MCF 10A (cell line): ENCODE measurements at regions not wholly inside any gene's neighbourhood (a gene's known extent, or its start where the extent isn't known, plus 50 kb on each side); places are given as distances from the start of the nearest gene placed in this dataset.

Source experiments
- BruUV-seq: library from RNA; stranded (reverse); fragments of 400-500 nt; replicated peaks from 2 replicates; lab custom pipeline; 2021; lab: Mats Ljungman, UMichigan
- CTCF ChIA-PET: fragments of 300-600 bp; sonication (Branson Sonifier 250); formaldehyde crosslinking; extraction: SDS; loops from one replicate; lab custom pipeline; 2021; ENCODE audit warnings: antibody characterized with exemption, inconsistent platforms; lab: Yijun Ruan, JAX
- POLR2A ChIA-PET: fragments of 300-600, 350-650 bp; sonication (Branson Sonifier 250); formaldehyde crosslinking; extraction: SDS; loops from one replicate; lab custom pipeline; 2020; ENCODE audit warnings: antibody characterized with exemption, inconsistent platforms; lab: Yijun Ruan, JAX
- DNase-seq: peaks from one replicate; pipeline ENCODE4 v3.0.0-alpha.2; 2018; ENCODE audit not compliant: unreplicated experiment
- H3K27ac Mint-ChIP-seq: one replicate; pipeline ENCODE4 v1.8.0; 2022; ENCODE audit warnings: mild to moderate bottlenecking, low read depth, mixed read lengths; ENCODE audit not compliant: unreplicated experiment
- H3K27me3 Mint-ChIP-seq: one replicate; pipeline ENCODE4 v1.8.0; 2022; ENCODE audit warnings: mixed read lengths; ENCODE audit not compliant: insufficient read depth, unreplicated experiment
- H3K36me3 Mint-ChIP-seq: one replicate; pipeline ENCODE4 v1.8.0; 2022; ENCODE audit warnings: mild to moderate bottlenecking, moderate library complexity, mixed read lengths; ENCODE audit not compliant: insufficient read depth, unreplicated experiment
- H3K4me1 Mint-ChIP-seq: one replicate; pipeline ENCODE4 v1.8.0; 2022; ENCODE audit warnings: mixed read lengths; ENCODE audit not compliant: insufficient read depth, unreplicated experiment
- H3K4me3 Mint-ChIP-seq: one replicate; pipeline ENCODE4 v1.8.0; 2022; ENCODE audit warnings: mild to moderate bottlenecking, moderate library complexity, mixed read lengths; ENCODE audit not compliant: unreplicated experiment
- H3K9me3 Mint-ChIP-seq: one replicate; pipeline ENCODE4 v1.8.0; 2022; ENCODE audit warnings: mixed read lengths; ENCODE audit not compliant: unreplicated experiment
- CTCF ChIP-seq: fragments of 200-600 bp; IDR thresholded peaks from one replicate; pipeline ENCODE4 v1.8.0; 2022; ENCODE audit warnings: antibody characterized with exemption, mild to moderate bottlenecking; ENCODE audit not compliant: unreplicated experiment
- intact Hi-C: fragments of 100-400 bp; cut with micrococcal nuclease; formaldehyde crosslinking; loops from 2 replicates; pipeline ENCODE4 v1.14.1; 2022

- BruUV-seq = no TSS peak
- DNase-seq = no peak
- no peak overlapping the region for H3K27ac Mint-ChIP-seq
- intact Hi-C loops = no loop called here
- ChIA-PET POLR2A (no interaction called here), CTCF (no interaction called here)
- H3K9me3 Mint-ChIP-seq = no peaks in the 10 kb centered on the region
- no peak for TF ChIP-seq CTCF
- H3K36me3 Mint-ChIP-seq = no peaks in the 10 kb centered on the region
- no peaks in the 10 kb centered on the region for H3K27me3 Mint-ChIP-seq
- no peaks in the 10 kb centered on the region for H3K4me1 Mint-ChIP-seq
- no peak overlapping the region for H3K4me3 Mint-ChIP-seq
Measured at GRCh38 chr3:8077126-8077525, 424.5 kb upstream of the LMCD1 start.

GRCh38 chr3:8080464-8080863 lies 421.2 kb upstream of the LMCD1 start:
- Mint-ChIP-seq H3K9me3 (peaks cover 7% of the 10 kb centered on the region), H3K27me3 (no peaks in the 10 kb centered on the region), H3K36me3 (no peaks in the 10 kb centered on the region), H3K4me1 (no peaks in the 10 kb centered on the region), H3K27ac (no peak overlapping the region), H3K4me3 (no peak overlapping the region)
- no peak for DNase-seq
- intact Hi-C loops = no loop called here
- no peak for TF ChIP-seq CTCF
- ChIA-PET POLR2A (interaction anchor here (0.6 to 1.0 kb wide), 3 partner anchors 9 to 205 kb away, joined by 3 read pairs; no protein-coding TSS in a partner anchor), CTCF (no interaction called here)
- BruUV-seq = no TSS peak

GRCh38 chr3:8085498-8085897 lies 416.1 kb upstream of the LMCD1 start:
- ChIA-PET CTCF (no interaction called here), POLR2A (interaction anchor here (0.6 kb wide), 1 partner anchor 786 kb away, joined by 3 read pairs; no protein-coding TSS in a partner anchor)
- intact Hi-C loops = no loop called here
- no peak overlapping the region for H3K27ac Mint-ChIP-seq
- no peak for DNase-seq
- no TSS peak for BruUV-seq
- H3K4me1 Mint-ChIP-seq = no peaks in the 10 kb centered on the region
- no peaks in the 10 kb centered on the region for H3K36me3 Mint-ChIP-seq
- H3K9me3 Mint-ChIP-seq = peaks cover 7% of the 10 kb centered on the region
- H3K4me3 Mint-ChIP-seq = no peak overlapping the region
- no peaks in the 10 kb centered on the region for H3K27me3 Mint-ChIP-seq
- TF ChIP-seq CTCF = no peak

- peaks cover 7% of the 10 kb centered on the region for H3K9me3 Mint-ChIP-seq
- DNase-seq = no peak
- no peak overlapping the region for H3K27ac Mint-ChIP-seq
- intact Hi-C loops = no loop called here
- no peak overlapping the region for H3K4me3 Mint-ChIP-seq
- no peaks in the 10 kb centered on the region for H3K27me3 Mint-ChIP-seq
- no peak for TF ChIP-seq CTCF
- ChIA-PET POLR2A (no interaction called here), CTCF (no interaction called here)
- BruUV-seq = no TSS peak
- no peaks in the 10 kb centered on the region for H3K4me1 Mint-ChIP-seq
- H3K36me3 Mint-ChIP-seq = no peaks in the 10 kb centered on the region
Measured at GRCh38 chr3:8087951-8088350, 413.7 kb upstream of the LMCD1 start.
